ENCODE measurements at regions not wholly inside any gene's neighbourhood (a gene's known extent, or its start where the extent isn't known, plus 50 kb on each side); places are given as distances from the start of the nearest gene placed in this dataset.

- TF ChIP-seq POLR2A (IDR thresholded peaks at IDR 0.05) (no peak), CTCF (IDR thresholded peaks at IDR 0.05) (no peak), POLR2AphosphoS5 (IDR thresholded peaks at IDR 0.05) (no peak)
Observed at GRCh38 chr3:147162743-147163142, 243.6 kb downstream of the ZIC4 start.

All from suprapubic skin (tissue), 4 donors.